ENCODE measurements at regions not wholly inside any gene's neighbourhood (a gene's known extent, or its start where the extent isn't known, plus 50 kb on each side); places are given as distances from the start of the nearest gene placed in this dataset.
"Not testable (repeated sequence)": the region's sequence is repeated elsewhere in the genome, so short reads cannot be mapped to it uniquely, and the experiment has no call there.

GRCh38 chr6:27830212-27830599, 82.0 kb downstream of the OR2B2 start:
- H3K4me3 ChIP-seq (ENCODE audit: low read depth, low read length) = peak overlapping the region; percentile 59
- no peak for TF ChIP-seq CTCF (conservative IDR thresholded peaks at IDR 0.05; ENCODE audit: low read depth, low read length)
- no peak for DNase-seq (ENCODE audit: low read depth)

DNA sequence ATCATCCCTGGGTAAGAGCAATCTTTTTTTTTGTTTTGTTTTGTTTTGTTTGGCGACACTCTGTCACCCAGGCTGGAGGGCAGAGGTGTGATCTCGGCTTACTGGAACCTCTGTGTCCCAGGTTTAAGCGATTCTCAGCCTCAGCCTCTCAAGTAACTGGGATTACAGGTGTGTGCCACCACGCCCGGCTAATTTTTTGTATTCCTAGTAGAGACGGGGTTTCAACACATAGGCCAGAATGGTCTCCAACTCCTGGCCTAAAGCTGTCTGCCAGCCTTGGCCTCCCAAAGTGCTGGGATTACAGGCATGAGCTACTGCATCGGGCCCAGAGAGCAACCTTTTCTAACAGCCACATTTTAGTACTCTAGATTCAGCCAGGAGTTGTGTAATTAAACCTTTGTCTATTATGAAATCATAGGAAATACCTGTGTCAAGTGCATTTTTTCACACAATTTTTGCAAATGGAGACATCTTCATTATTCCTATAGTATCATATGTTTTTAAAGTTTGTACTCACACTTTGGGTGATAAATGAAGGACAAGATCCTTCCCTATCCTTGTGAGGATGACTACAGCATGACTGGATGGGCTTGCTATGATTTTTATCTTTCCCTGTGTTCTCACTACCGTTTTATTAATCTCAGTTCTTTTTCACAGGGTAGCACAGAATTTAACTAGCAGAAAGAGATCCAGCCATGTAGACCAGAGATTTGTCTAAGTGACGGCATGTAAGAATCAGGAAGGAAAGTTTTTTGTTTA, 82.6 kb downstream of the OR2B2 start:
- TF ChIP-seq CTCF (conservative IDR thresholded peaks at IDR 0.05; ENCODE audit: low read depth, low read length) = no peak
- H3K4me3 ChIP-seq (ENCODE audit: low read depth, low read length) = peak overlapping the region; percentile 59
- no peak for DNase-seq (ENCODE audit: low read depth)

- H3K4me3 ChIP-seq (ENCODE audit: low read depth, low read length); DNase-seq (ENCODE audit: low read depth): not testable (repeated sequence)
Observed at GRCh38 chr6:27827477-27827876, 84.7 kb downstream of the OR2B2 start.

DNA sequence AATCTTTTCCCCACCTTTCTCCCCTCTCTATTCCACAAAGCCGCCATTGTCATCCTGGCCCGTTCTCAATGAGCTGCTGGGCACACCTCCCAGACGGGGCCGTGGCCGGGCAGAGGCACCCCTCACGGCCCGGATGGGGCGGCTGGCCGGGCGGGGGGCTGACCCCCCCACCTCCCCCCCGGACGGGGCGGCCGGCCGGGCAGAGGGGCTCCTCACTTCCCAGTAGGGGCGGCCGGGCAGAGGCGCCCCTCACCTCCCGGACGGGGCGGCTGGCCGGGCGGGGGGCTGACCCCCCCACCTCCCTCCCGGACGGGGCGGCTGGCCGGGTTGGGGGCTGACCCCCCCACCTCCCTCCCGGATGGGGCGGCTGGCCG, 85.6 kb downstream of the OR2B2 start:
- not testable (repeated sequence) for DNase-seq (ENCODE audit: low read depth); H3K4me3 ChIP-seq (ENCODE audit: low read depth, low read length)

DNA sequence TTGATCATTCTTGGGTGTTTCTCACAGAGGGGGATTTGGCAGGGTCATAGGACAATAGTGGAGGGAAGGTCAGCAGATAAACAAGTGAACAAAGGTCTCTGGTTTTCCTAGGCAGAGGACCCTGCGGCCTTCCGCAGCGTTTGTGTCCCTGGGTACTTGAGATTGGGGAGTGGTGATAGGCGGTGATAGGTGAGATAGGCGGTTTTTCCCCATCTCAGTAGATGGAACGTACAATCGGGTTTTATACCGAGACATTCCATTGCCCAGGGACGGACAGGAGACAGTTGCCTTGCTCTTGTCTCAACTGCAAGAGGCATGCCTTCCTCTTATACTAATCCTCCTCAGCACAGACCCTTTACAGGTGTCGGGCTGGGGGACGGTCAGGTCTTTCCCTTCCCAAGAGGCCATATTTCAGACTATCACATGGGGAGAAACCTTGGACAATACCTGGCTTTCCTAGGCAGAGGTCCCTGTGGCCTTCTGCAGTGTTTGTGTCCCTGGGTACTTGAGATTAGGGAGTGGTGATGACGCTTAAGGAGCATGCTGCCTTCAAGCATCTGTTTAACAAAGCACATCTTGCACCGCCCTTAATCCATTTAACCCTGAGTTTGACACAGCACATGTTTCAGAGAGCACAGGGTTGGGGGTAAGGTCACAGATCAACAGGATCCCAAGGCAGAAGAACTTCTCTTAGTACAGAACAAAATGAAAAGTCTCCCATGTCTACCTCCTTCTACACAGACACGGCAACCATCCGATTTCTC, 86.2 kb downstream of the OR2B2 start:
- not testable (repeated sequence) for DNase-seq (ENCODE audit: low read depth); H3K4me3 ChIP-seq (ENCODE audit: low read depth, low read length)

GRCh38 chr6:27825025-27825793, 87.0 kb downstream of the OR2B2 start:
- DNase-seq (ENCODE audit: low read depth) = no peak
- no peak for TF ChIP-seq CTCF (conservative IDR thresholded peaks at IDR 0.05; ENCODE audit: low read depth, low read length)
- peak overlapping the region; percentile 56 for H3K4me3 ChIP-seq (ENCODE audit: low read depth, low read length)

DNA sequence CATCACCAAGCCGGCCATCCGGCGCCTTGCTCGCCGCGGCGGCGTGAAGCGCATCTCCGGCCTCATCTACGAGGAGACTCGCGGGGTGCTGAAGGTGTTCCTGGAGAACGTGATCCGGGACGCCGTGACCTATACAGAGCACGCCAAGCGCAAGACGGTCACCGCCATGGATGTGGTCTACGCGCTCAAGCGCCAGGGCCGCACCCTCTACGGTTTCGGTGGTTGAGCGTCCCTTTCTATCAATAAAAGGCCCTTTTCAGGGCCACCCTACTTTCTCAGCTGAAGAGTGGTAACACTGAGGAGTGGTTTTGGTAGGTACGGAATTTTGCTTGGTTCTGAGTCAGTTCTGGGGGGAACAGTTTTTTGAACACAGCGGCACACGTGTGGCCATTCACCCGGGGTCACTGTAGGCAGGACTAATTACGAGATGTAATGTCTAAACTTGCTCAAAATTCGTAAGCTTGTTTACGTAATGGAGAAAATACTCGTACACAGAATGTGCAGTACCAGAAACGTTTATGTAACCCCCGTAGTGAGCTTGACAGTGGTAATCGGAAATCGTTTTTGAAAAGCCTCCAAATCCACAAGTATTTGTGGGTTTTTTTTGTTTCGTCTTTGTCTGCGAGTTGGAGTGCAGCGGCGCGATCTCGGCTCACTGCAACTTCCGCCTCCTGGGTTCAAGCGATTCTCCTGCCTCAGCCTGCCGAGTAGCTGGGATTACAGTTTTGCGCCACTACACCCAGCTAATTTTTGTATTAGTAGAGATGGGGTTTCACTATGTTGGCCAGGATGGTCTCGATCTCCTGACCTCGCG, 87.8 kb downstream of the OR2B2 start:
- peak overlapping the region; percentile 56 for H3K4me3 ChIP-seq (ENCODE audit: low read depth, low read length)
- DNase-seq (ENCODE audit: low read depth) = not testable (repeated sequence)

GRCh38 chr6:27823714-27824210, 88.4 kb downstream of the OR2B2 start:
- DNase-seq (ENCODE audit: low read depth) = not testable (repeated sequence)
- H3K4me3 ChIP-seq (ENCODE audit: low read depth, low read length) = peak overlapping the region; percentile 50

DNA sequence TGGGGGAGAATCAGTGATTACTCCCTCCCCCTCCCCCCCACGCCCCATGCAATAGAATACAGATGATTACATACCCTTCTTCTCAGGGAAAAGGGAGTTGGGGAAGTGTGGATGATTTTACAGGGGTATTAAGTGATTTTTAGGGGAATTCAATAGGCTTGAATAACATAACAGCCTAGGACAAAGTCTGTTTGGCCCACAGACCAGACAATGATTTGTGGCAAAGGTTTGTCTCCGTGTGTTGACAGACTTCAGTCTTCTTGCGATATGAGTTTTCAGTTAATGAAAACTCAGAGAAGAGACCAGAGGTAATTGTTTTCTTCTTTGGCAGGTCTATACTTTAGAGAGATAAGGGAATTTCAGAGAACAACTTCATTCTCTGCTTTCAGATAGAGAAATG, 95.3 kb downstream of the OR2B2 start:
- no peak for TF ChIP-seq CTCF (conservative IDR thresholded peaks at IDR 0.05; ENCODE audit: low read depth, low read length)
- no peak overlapping the region for H3K4me3 ChIP-seq (ENCODE audit: low read depth, low read length)
- no peak for DNase-seq (ENCODE audit: low read depth)
